Stimulated activated CD4-positive, alpha-beta T cell treated with anti-CD3 and anti-CD28 coated beads, Interleukin-15, amount 100 ng/mL, for 24 hours (primary cell): ENCODE measurements at regions not wholly inside any gene's neighbourhood (a gene's known extent, or its start where the extent isn't known, plus 50 kb on each side); places are given as distances from the start of the nearest gene placed in this dataset.

Experiments
- DNase-seq: peaks from one replicate; pipeline ENCODE4 v3.0.0-alpha.2; 2020

DNA sequence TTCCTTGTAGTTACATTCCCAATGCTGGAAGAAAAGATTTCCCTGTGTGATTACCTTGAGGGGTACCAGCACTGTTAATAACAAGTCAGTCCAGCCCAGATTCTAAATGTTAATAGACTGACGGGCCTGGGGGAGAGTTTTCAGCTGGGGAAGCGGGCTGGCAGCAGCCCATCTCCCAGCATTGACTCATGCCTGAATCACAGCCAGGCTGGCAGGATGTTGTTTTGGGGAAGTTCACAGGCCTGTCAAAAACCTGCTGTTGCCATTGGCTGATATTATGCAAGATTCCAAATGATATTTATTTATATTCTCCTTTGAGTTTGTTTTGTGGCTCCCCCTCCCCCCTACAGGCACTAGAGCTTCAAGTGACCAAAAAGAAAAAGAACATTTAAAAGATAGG lies 213.9 kb upstream of the CNR1 start:
- DNase-seq = no peak

DNA sequence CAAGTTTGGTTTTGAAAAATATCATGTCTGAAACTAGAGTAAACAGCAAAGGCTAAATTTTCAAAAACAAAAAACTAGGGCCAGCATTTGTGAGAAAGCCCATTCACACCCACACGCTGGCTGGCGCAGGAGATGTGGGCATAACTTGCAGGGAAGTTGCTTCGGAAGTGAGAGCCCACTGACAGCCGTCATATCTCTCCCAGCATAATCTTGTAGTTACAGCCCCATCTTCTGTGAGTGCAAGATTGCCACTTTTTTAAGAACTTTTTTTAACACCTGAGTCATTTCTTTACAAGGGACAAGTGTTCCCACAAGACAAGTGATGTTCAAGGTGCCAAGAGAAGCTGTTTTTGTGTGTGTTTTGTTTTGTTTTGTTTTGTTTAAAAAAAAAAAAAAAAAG lies 212.5 kb upstream of the CNR1 start:
- DNase-seq = no peak

DNA sequence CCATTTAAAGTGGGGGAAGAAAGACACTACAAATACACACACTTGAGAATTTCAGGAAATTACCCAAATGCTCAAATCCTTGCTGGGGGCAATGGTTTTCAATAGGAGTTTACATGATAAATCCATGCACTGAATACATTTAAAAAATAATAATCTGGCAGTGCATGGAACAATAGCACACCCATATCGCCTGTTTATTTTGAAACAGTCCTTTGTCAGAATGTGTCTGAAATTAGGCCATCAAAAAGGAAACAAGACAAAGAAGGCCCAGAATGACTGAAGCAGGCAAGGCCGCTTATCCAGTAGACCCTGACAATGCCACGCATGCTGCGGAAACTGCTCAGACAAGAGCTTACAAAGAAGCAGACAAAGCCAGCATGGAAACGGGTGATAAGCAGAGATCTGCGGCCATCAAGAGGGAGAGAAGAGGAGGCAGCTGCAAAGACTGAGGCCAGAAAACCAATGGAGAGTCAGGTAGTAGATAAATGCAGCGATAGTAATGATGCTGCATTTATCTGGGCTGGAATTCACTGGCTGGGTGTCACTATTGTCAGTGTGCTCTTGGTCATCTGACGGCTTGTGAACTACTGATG lies 211.9 kb upstream of the CNR1 start:
- DNase-seq = no peak

DNA sequence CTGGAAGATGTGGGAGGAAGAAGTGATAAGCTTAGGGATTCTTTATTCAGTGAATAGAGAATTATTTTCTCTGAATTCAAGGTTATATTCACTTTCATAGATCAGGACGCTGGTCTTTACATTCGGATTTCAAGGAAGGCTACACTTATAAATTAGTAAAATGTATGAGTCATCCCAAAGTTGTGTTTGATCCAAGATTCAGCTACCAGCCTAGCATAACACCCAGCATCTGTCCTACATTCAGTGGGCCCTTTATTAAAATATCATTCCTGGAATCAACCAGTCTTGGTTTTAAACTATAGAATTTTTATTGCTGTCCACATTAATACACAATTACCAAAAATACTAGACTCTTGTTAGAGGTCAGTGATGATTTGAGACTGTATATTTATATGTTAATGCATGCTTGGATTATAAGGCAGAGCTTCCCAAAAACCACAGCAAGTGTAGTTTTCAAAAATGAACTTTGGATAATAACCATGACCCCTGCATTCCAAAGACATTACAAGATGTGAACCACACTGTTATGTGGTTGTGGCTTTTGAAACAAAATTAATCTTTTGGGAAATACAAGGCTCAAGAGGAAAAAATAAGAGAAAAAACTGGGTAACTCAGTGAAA lies 210.7 kb upstream of the CNR1 start:
- DNase-seq = no peak

DNA sequence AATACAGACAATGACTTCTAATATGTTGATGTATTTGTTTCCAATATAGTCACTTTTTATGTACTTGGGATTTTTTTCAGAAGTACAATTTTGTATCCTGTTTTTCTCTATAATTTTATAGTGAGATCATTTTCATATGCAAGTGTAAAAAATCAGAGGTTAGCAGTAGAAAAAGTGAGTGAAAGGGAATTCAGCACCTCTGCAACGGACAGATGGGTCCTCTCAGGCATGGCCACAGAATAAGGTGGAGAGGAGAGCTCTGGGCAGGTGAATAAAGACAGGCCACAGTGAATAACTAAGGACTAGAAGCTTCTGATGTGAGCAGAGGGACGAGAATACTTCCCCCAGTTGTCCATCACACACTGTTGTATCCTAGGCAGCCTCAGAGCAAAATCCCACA lies 210.1 kb upstream of the CNR1 start:
- DNase-seq = no peak

DNA sequence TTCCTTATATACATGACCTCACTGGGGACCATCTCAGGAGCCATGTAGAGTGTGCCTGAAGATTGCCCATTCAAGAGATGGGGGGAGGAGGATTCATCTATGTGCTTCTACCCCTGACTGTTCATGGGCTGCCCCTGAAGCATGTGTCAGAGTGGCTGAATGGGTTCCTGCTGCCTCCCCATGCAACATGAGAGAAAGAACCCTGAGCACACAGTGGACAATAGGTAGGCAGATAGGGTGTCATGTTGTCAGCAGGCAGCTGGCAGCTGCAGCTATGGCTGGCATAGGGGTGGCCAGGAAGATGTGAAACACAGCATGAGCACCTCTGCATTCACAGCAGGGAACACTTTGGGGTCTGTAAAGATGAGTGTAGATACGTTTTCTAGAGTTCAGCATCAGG lies 208.4 kb upstream of the CNR1 start:
- DNase-seq = no peak

DNA sequence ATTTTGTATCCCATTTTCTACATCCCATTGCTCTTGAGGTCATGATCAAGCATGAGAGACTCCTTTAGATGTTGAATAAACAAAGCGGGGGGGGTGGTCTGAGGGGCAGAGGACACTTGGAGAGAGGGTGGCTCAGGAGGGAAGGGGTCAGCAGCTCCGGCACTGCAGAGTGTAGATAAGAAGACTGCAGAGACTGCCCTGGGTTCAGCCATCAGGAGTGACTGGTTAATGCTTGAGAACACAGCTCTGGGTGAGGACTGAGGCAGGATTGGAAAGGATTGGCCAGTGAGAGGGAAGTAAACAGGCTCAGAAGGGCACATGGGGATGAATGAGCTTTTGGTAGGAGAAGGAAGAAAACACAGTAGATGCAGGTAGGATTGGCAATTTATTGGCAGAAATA lies 205.3 kb upstream of the CNR1 start:
- DNase-seq = no peak

DNA sequence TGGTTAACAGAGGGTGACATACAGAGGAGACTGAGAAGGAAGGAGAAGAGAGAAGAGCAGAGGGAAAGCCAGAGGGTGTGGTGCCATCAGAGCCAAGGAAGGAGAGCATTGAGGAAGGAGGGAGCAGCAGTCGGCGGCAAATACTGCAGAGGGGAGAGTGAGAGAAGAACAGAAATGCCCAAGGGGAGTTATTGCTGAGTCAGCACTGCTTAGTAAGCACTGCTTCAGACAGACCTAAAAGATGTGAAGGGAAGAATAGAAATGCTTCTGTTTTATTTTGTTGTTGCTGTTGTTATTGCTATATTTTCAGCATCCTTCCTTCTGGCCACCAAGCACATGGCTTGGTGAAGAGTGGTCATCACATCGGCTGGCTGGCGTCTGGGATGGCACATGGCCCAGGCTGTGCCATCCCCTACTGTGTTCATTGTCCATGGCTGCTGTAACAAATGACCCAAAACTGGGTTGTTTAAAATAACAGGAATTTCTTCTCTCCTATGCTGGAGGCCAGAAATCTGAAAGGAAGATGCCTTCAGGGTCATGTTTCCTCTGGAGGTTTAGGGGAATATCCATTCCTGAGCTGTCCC lies 204.1 kb upstream of the CNR1 start:
- no peak for DNase-seq

DNA sequence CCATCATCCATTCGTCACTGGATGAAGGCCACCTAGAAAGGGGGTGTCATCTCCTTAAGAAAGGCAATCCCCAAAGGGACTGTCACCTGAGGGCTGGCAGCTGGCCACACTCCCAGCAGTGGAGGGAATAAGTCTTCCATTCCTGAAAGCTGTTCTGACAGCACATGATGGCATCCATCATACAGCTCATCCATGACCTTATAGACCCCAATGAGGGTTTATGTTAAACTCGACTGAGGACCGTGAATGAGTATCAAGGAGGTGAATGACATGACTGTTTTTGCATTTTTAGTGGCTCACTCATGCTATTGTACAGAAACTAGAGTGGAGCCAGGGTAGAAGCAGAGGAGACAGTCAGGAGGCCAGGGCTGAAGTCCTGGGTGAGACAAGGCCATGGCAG lies 203.1 kb upstream of the CNR1 start:
- no peak for DNase-seq

DNA sequence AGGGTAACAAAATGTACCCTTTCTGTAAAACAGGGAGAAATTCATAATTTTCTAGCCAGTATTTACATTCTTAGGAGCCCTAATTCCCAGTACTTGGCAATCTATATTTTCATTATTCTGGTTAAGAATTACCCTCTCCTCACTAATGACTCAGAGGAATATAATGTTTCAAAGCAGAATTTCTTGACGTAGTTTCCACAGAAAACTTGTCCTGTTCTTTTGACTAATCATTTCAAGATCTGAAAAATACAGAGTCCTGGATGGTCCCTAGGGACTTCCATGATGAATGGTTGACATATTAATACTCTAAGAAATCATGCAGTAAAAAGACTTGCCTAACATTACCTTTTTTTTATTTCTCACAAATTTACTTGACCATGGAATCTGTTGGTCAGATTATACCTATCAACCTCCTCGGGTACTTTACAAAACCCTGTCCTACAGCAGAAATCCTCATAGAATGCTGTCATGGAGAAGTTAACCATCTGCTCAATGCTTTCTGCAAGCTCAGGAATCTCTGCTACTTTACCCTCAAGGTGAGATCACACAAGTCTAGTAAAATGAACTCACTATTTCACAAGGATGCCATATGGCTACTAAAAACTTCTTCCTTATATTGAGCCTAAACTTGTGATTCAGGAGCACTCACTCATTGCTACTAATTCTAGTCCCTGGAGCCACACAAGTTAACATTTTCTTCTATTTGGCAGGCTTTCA lies 202.1 kb upstream of the CNR1 start:
- no peak for DNase-seq

DNA sequence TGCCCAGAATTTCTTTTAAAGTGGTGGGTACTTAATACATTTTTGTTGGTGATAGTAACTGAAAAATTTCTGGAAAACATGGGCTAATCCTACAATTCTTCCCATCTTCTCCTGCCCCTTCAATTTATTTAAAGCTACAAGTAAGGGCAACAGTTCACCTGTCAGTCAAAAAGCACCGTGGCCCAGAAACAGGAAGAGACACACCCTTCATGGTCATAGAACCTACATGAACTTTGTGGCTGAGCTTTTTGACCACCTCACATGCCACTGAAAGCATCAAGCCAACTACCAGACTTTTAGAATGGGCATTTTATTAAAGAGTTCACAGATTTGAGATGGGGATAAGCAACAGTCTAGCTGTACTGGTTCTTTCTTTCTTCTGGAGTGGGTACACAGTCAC lies 201.1 kb upstream of the CNR1 start:
- no peak for DNase-seq

DNA sequence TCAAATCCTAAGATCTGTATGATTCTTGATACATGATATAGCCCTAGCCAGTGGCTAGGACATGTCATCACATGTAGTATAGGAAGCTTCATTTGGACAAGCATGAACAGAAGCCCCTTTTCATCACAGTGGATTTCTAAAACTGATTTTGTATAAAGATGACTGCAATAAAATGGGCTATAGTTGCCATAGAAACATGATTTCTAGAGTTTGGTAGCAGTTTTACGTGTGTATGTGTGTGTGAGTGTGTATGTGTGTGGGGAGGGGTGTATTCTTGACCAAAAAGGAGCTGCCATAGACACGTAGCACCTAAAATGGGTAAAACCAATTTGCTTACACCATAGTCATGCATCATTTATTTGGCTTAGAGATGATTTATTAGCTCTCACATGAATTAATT lies 200.5 kb upstream of the CNR1 start:
- DNase-seq = no peak

DNA sequence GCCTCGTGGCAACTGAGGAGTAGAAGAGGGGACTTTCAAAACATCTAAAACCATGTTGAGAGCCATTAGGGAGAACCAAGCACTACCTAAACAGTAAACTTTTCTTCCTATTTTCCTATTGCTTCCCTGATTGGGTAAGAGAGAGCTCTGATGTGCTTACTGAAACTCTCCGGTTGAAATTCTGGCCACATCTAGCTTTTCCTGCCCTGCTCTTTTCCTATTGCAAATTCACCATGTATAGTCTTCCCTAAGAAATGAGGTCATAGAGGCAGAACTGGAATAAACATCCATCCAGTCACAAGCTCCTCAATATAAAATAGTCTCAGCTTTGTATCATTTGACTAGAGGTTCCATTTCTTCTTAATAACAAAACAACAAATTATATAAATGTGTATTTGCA lies 199.5 kb upstream of the CNR1 start:
- no peak for DNase-seq

DNA sequence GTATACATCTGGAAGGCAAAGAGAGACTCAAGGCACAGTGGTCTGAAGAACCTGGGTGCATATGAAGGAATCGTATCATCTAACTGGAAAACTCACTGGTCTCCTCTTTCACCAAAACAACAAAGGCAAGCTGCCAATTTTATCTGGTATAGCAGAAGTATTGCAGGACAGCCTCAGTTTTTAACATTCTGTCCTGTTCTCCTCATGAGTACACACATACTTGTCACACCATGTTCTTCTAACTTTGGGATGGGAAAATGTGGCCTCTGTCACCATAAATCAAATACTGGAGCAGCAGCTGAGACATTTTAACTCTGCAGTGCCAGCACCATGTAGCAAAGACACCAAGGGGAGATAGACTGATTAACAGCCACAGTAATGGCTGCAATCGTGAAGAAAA lies 199.1 kb upstream of the CNR1 start:
- no peak for DNase-seq

DNA sequence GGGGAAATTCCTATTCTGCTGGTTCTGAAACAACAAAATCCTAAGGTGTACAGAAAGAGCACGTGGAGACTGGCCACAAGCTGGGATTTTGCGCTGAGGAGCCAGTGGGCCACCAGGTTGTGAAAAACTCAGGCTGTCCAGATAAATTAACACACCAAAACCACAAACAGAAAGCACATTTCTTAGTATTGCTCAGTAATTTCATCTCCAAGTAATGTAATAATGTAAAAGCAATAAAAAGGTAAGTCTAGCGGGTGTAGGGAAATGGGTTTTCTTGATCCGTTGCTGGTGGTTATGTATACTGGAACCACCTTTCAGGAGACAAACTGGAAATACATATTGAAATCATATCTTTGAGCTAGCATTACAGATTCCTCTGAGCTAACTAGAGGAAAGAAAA lies 195.6 kb upstream of the CNR1 start:
- DNase-seq = no peak

DNA sequence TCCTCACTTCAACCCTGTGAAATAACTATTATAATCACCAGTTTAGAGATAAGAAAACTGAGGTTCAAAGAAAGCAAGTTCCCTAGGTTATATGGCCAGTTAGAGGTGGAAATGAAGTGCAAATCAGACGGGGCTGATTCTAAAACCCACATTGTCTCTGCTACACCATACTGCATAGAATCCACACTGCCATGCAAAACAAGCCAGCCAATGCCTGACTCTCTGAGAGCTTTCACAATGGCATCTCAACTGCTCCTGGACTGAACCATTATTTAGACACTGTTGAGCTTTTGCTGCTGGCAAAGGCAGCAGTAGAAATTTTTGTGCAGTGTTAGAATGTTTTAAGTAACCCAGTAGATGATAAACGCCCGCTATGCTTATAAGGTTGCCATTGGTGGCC lies 195.2 kb upstream of the CNR1 start:
- no peak for DNase-seq

DNA sequence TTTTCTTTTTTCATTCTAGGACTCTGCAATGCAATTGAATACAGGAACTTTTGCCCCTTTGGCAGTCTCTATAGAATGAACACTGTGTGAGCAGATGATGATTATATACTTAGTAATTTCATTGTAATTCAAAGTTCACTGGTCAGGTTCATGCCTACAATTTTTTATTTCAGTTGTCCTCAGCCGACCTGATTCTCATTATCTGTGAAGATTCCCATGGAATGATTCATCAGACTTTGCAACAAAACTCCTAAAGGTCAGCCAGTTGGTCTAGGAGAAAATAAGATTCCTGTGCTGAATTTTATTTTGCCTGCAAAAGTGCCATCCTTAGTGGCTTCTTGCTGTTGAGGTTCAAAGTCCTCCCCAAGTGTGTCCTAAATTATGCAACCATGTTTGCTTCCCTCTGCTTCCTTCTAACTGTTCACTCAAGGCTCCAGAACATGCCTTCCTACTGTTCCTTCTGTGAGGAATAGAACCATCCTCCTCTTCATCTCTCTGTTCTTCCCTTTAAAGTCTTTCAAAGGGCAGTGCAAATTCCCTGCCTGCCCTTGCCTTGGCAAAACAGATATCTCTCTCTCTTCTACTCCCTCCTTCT lies 194.2 kb upstream of the CNR1 start:
- DNase-seq = no peak

DNA sequence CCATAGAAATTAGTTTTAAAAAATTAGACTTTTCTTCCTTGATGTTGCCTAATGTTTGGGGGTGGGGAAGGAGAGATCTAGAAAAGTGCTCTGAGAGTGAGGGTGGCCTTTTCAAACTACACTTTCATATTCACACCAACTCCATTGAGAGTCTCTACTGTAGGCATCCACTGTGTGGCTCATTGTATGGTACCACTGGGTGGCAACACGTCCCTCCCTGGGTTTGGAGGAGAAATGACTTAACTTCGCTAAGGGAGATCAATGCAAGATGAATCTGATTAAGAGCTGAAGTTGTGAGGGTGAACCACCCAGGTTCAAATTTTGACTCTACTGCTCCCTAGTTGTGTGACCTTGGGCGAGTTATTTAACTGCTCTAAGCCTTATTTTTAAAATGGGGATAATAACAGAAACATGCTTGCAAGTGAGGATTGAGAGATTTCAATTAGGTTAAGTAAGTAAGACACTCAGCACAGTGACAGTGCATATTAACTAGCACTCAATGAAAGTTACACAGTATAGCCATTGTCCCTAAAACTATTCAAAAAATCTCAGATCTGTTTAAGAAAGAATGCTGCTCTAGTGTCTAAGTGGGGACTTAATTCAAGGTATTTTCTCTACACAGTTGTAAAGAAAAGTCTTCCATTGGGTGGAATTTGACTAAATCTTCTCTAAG lies 193.5 kb upstream of the CNR1 start:
- DNase-seq = no peak

DNA sequence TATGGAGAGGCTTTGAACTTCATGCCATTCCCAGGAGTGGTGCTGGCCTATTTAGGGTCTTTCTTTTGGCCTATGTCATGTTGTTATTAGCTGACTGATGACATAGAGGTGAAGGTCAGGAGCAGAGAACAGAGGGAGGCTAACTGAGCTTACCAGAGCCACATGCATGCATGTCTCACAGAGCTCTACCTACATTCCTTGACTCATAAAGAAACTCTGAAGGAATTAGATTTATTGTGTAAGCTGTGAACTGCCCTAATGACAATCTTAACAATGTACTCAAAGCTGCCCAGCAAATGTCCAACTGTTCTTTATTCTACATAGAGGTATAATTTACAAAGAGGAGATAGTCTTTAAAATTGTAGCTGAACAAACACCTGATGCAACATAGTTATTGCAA lies 192.7 kb upstream of the CNR1 start:
- DNase-seq = no peak

DNA sequence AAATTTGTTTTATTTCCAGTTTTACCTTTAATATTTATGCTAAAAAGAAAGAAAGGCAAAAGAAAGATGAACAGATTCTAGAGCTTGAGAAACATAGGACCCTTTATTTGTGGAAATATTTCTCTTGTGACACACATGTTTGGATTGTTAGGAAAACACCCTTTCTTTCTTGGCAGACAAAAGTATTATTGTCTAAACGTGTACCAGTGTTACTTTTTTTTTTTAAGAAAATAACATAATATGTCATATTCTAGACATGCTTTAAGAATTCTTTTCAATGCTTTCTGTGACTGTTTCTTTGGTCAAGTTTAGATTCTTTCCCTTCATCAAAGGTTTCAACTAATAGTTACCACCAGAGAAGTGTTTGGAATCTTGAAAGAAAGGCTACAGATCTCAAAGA lies 183.4 kb upstream of the CNR1 start:
- no peak for DNase-seq

DNA sequence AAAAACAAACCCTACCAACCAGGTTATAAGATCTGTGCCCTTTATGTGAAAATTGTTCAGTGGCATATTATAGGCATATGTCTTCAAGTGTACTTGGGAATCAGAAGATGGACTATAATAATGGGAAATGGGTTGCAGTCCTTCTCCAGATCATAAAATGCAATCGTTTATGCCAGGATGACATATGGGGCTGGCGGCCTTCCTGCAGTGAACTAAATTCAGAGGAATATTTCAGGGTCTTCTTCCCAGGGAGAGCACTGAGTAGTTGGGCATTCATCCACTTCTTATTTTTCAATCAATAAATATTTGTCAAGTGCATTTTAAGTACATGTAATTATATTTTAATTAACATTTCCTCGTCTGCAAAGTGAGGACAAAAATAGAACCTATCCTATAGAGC lies 176.2 kb upstream of the CNR1 start:
- DNase-seq = no peak

DNA sequence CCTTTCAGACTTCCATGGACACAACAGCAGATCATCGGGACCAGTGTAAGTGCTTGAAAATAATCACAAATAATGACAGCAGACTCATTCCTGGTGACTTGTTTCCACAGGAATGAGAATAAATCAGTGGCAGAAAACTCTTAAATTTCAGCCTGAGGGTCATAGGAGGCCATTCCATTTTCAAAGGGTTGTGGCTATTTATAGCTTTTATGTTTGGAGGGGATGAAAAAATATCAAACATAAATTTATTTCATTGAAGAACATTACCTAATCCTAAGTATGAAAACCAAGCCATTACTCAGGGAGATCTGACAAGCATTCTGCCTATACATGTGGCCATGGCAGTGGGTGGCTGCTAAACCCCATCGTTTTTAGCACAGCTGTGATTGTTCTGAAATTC lies 173.6 kb upstream of the CNR1 start:
- no peak for DNase-seq

DNA sequence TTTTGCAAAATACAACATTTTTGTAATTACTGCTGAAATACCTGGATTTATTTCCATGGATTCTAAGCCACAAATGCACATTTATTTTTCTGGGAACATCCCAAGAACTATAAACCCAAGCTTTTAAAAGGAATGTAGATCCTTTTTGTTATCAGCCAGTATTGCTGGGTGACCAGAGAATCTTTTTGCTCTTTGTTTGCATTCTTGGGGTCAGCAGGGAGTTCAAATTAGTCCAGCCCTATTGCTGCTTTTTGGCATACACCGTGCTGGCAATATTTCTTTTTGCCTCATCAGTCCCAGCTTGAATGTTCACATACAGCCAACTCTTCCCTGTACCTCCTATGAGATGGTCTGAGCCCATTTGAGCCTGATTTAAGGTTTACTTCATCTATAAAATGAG lies 155.2 kb upstream of the CNR1 start:
- no peak for DNase-seq

DNA sequence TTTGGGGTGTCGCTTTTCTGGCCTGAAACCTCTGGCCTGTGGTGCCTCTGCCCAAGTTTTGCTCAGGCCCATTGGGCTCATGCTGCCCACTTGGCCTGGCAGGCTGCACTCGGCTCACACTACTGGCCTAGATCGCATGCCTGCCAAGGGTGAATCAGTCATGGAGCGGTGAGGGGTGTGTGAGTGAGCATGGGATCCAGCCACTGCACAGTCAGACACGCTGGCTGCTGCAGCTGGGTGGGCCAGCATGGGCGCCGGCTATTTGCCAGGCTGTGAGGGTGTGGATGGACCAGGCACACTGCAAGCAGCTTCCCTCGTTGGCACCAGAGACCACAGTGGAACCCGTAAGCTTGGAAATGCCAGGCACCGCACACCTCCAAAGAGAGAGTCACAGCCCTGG lies 145.4 kb upstream of the CNR1 start:
- no peak for DNase-seq
